ENCODE measurements at regions not wholly inside any gene's neighbourhood (a gene's known extent, or its start where the extent isn't known, plus 50 kb on each side); places are given as distances from the start of the nearest gene placed in this dataset.

- no peak for DNase-seq (ENCODE audit: low read depth in 2 of 2)
Observed at GRCh38 chr2:215601526-215601925, 165.7 kb upstream of the FN1 start.

DNA sequence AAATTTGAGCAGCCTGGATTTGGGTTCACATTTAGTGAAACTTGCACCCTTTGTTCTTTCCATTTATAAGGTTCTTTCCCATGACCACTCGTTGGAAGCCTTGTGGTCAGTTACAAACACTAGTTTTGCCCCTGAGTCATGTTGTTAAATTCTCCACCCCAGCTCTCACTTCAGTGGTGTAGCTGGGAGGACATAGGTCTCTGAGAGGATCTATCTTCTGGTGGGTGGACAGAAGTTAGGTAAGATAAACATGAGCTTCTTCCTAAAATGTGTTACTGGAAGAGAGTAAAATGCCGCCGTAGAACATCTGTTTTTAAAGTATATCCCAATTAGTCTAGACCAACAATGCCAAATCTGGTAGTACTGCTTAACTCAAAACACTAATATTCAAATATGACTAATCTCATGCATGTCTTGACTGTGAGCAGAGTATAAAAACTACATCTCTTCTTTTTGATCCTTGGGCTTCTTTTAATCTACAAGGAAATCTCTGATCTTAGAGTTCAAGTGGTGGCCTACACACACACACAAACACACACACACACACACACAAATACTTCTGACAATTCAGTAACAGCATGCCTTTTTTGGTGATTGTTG, 162.6 kb upstream of the FN1 start:
- DNase-seq (ENCODE audit: low read depth in 2 of 2), result no peak

DNA sequence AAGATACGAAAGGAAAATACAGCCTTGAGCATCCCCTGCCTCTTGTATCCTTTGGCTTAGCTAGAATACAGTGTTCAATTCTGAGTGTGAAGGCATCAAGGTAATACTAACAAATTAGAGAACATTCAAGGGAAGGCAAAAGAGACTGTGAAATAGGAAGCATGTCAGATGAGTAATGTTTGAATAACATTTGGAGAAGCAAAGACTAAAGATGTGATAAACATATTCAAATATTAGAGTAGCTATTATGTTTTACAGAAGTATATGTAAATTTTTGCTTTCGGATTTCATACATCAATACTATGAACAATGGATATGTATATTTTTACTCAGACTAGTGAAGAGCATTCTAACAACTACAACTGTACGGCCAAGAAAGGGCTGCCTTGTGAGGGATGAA, 161.7 kb upstream of the FN1 start:
- DNase-seq (ENCODE audit: low read depth in 2 of 2), result no peak

- DNase-seq (ENCODE audit: low read depth in 2 of 2), result no peak
Observed at GRCh38 chr2:215594766-215595165, 158.9 kb upstream of the FN1 start.

GRCh38 chr2:215590010-215590745, 154.3 kb upstream of the FN1 start:
- no peak for DNase-seq (ENCODE audit: low read depth in 2 of 2)

DNA sequence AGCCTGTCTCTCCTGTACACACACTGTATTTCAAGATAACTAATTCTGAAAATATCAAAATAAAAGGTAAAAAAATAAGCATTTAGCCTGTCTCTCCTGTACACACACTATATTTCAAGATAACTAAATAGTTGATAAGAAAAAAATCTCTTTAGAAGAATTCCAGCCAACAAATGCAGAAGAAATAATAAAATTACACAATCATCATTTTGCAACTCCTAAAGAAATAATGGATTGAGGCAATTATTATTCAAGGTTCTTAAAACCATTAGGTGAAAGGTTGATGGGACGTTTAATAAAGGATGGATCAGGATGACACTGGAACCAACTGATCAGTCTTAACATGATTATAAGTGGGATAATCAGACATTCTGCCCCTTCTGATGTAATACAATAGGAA, 148.0 kb upstream of the FN1 start:
- DNase-seq (ENCODE audit: low read depth in 2 of 2), result no peak

DNA sequence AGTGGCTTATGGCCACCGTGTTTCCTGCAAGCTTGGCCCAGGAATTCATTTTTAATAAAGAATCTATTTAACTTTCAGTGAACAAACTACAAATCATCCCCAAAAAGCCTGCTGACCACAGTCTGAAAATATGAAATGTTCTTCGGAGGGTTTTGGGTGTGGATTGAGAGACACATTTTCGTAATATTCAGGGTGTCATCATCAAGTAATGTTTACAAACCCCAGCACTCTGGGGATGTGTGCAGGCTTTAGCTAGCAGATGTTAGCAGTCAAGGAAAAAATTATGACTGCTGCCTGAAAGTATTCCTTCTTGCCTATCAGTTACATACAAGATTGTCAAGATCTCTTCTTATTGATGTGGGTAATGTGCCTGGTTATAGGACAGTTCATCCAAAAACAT, 143.9 kb upstream of the FN1 start:
- DNase-seq (ENCODE audit: low read depth in 2 of 2), result no peak

- DNase-seq (ENCODE audit: low read depth in 2 of 2), result no peak
Observed at GRCh38 chr2:215577356-215577755, 141.5 kb upstream of the FN1 start.

- DNase-seq (ENCODE audit: low read depth in 2 of 2), result no peak
Observed at GRCh38 chr2:215576572-215576971, 140.7 kb upstream of the FN1 start.

DNA sequence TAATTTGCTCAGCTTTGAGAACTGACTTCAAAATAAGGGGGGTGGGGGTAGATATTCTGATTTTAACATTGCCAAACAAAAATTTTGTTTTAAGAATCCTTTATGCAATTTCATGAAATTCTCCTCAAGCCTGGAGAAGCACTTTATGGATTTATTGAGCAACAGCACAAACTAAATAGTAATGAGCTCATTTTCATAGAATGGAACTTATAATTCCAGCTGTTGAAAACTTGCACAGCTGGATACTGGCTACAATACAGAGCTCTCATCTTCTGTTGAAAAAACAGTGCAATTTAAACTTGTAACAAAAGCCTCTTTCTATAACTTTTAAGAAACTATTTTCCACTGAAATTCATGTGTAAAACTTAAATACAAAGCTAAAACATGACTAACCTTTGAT, 137.6 kb upstream of the FN1 start:
- no peak for DNase-seq (ENCODE audit: low read depth in 2 of 2)

GRCh38 chr2:215572341-215572848, 136.5 kb upstream of the FN1 start:
- DNase-seq (ENCODE audit: low read depth in 2 of 2), result no peak

DNA sequence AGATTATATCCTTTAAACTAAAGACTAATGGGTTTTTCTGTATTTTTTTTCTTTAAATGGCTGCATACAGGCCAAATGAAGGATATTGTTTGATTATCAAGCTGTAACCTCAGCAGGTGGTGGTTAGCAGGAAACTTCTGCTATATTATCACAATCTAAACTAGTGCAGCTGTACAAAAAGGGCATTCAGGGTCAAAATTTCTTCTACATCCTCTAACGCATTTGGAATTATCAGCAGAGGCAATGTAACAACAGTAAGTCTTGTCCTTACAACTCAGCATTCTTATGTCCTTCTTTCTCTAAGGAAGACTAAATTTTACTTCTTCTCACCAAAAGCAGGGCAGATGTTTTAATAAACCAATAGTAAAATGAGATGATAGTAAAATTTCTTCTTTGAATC, 135.8 kb upstream of the FN1 start:
- DNase-seq (ENCODE audit: low read depth in 2 of 2), result no peak

DNA sequence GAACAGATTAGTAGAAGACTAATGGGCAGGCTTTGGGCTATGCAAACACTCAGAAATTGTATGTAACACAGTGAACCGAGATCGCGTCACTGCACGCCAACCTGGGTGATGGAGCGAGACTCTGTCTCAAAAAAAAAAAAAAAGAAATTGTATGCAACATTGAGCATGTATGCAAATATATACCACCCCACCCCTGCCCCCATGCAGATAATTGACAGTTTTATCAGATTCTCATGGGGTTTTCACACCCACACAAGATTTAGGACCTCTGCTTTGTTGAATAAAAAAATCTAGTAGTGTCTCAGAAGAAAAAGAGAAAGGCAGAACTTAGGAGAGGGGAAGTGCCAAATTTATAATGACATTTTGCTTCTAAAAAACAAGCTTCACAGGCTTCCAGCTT, 131.6 kb upstream of the FN1 start:
- no peak for DNase-seq (ENCODE audit: low read depth in 2 of 2)

DNA sequence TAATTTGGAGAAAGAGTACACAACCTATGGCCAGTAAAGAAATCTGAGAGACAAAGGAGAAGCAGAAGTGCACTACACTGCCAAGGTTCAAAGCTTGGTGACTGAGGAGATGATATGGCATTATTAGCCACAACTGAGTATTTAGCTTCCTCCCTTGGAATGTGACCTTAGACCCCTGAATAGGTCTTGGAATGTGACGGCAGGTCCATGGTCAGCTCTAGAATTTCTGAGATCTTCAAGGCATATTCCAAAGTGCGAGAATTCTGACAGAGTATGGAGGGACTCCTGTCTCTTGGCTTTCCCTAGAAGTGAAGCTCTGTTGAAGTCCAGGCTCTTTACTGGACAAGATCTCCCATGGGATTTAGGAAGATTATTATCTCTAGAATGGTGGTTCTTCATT, 130.0 kb upstream of the FN1 start:
- DNase-seq (ENCODE audit: low read depth in 2 of 2), result no peak

- DNase-seq (ENCODE audit: low read depth in 2 of 2), result no peak
Observed at GRCh38 chr2:215557701-215558100, 121.8 kb upstream of the FN1 start.

- no peak for DNase-seq (ENCODE audit: low read depth in 2 of 2)
Observed at GRCh38 chr2:215556979-215557378, 121.1 kb upstream of the FN1 start.

DNA sequence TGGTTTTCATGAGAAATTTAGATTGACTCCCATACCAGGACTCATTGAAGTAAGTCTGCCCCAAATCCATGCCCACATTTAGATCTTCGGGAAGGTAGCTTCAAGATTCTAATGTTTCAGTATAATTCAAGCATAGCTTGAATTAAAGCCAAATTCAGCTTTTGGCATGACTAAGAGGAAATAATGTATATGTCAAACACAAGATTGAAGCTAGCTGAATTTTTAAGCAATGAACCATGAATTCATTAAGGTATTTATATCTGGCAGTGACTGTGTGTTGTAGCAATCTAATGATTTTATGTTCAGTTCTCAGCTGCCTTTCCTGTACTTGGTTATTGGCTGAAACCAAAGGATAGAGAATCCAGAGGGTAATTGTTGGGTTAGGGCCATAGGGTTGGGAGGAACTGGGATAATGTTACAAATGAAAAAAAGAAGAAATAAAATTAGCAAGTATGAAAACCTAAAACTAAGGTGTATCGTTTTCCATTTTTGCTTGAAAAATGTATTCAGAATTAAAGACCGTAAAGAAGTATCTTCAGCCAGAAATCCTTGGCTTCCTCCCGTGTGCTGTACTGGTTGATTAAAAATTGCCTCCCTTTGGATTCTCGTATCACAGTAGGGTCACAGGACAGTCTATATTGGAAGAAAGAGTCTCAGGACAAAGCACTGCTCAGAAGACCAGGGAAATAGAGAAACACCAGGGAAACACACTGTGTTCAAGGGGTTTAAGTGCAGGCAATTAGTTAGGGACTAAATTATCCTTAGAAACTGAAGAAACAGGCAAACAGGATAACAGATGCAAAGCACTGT, 119.0 kb upstream of the FN1 start:
- no peak for DNase-seq (ENCODE audit: low read depth in 2 of 2)

DNA sequence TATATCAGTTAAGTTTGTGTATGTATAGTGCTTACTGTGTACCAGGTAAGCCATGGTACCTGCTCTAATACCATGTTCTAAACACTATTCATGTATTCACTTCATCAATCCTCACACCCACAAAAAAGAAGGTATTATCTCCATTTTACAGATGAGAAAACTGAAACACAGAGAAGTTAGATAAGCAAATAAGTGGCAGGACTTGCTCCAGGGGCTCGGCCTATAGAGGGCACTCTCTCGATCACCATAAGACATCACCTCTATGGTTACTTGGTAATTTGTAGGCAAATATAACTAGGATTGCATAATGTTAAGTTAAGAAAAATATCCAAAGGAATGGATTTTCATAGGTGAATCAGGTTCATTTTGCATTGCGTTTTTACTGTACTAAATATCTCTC, 118.1 kb upstream of the FN1 start:
- DNase-seq (ENCODE audit: low read depth in 2 of 2), result no peak

- no peak for DNase-seq (ENCODE audit: low read depth in 2 of 2)
Observed at GRCh38 chr2:215552144-215552580, 116.3 kb upstream of the FN1 start.

DNA sequence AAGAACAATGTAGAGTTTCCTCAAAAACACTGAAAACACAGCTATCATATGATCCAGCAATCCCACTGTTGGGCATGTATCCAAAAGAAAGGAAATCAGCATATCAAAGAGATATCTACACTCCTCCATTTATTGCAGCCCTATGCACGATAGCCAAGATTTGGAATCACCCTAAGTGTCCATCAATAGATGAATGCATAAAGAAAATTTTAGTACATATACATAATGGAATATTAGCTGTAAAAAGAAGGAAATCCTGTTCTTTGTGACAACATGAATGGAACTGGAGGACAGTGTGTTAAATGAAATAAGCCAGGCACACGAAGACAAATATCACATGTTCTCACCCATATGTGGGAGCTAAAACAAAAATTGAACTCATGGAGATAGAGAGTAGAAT, 114.5 kb upstream of the FN1 start:
- DNase-seq (ENCODE audit: low read depth in 2 of 2), result no peak

DNA sequence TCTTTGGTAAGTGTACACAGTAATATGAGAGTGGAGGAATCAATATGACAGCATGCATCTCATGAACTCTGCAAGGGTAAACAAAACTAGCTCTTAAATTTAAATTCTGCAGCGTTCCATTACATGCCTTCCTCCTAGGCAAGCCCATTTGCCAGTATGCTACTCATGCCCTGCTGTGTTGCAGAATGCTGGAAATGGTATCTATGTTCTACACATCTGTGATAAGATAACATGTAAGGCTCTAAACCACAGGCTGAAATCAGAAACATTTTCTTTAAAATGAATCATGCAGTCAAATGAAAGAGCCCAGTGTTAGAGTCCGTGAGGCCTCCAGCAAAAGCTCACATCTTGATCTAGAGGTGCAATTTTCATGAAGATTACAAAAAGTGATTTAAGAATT, 112.8 kb upstream of the FN1 start:
- no peak for DNase-seq (ENCODE audit: low read depth in 2 of 2)

GRCh38 chr2:215542690-215543089, 106.8 kb upstream of the FN1 start:
- DNase-seq (ENCODE audit: low read depth in 2 of 2), result no peak

GRCh38 chr2:215540658-215541057, 104.8 kb upstream of the FN1 start:
- DNase-seq (ENCODE audit: low read depth in 2 of 2), result no peak

All from stimulated activated CD4-positive, alpha-beta T cell treated with anti-CD3 and anti-CD28 coated beads, Interleukin-12 subunit alpha, Interleukin-12 subunit beta, amount 100 ng/mL, for 24 hours (primary cell).